Adrenal gland (tissue), 9 donors: ENCODE measurements at regions not wholly inside any gene's neighbourhood (a gene's known extent, or its start where the extent isn't known, plus 50 kb on each side); places are given as distances from the start of the nearest gene placed in this dataset.

Experiments used
- DNase-seq, 7 donors: peaks; one replicate each; pipeline ENCODE4 v3.0.0-alpha.2; 2019 to 2020
- H3K27ac ChIP-seq, 5 donors: fragments of 200-600 bp; sonication (generic) in 4 of 5; 1 replicate in 3 of 5; 2 replicates in 2 of 5; pipeline versions ENCODE4 v1.5.1 to v1.8.0; 2016 to 2020; ENCODE audit warnings: mild to moderate bottlenecking in 1 of 5
- H3K27me3 ChIP-seq: fragments of 200-600 bp; 2 replicates; pipeline ENCODE4 v1.8.0; 2021
- H3K36me3 ChIP-seq, 2 donors: fragments of 200-600 bp; replicated peaks in 1 of 2; 1 replicate in 1 of 2; 2 replicates in 1 of 2; pipeline versions ENCODE4 v1.5.1 to v1.8.0; 2018 to 2022
- H3K4me1 ChIP-seq, 2 donors: fragments of 200-600 bp; replicated peaks in 1 of 2; 1 replicate in 1 of 2; 2 replicates in 1 of 2; pipeline versions ENCODE4 v1.5.1 to v1.8.0; 2018 to 2021
- H3K4me3 ChIP-seq, 4 donors: fragments of 200-600 bp; sonication (generic) in 3 of 4; one replicate each; pipeline ENCODE4 v1.5.1; 2016 to 2018
- H3K9me3 ChIP-seq, 3 donors: fragments of 200-600 bp; sonication (generic) in 1 of 3; replicated peaks in 1 of 3; 1 replicate in 2 of 3; 2 replicates in 1 of 3; pipeline versions ENCODE4 v1.5.1 to v1.8.0; 2016 to 2021
- CTCF ChIP-seq, 6 experiments: fragments of 450-650 bp in 4 of 6; fragments of 200-600 bp in 2 of 6; sonication (generic) in 1 of 6; IDR thresholded peaks; 1 replicate in 5 of 6; 2 replicates in 1 of 6; pipeline versions ENCODE4 v1.5.1 to v1.8.0; 2016 to 2021; ENCODE audit warnings: antibody characterized with exemption in 6 of 6, mild to moderate bottlenecking in 2 of 6, moderate library complexity in 1 of 6
- POLR2A ChIP-seq, 2 donors: fragments of 450-650 bp; IDR thresholded peaks; one replicate each; pipeline ENCODE4 v1.6.1; 2017; ENCODE audit warnings: antibody characterized with exemption in 2 of 2, mild to moderate bottlenecking in 2 of 2, moderate library complexity in 1 of 2
- WGBS, 4 donors: extraction: QIAGEN DNeasy Blood & Tissue Kit in 2 of 4; methylation state at CpG; one replicate each; pipeline versions ENCODE4 v1.1.5 to v1.1.7; 2013 to 2017; 5-methylcytosine and 5-hydroxymethylcytosine counted together
- intact Hi-C, 2 donors: fragments of 100-400 bp; cut with DNase I; formaldehyde crosslinking; loops; one replicate each; pipeline versions ENCODE4 v1.14.1 to v1.15.0; 2022 to 2023
- donor health status: healthy with polysubstance abuse.
- donor health status: Bipolar disorder and iron deficiency.
- donor health status: DM: yes; HTN: yes; CAD: no.
- donor health status: DM: no; HTN: no; CAD: no.
- donor health status: DM: no; HTN: no; CAD: no.

GRCh38 chr13:50388481-50388880 lies 373.2 kb downstream of the KCNRG start:
- no peaks in the 10 kb centered on the region for H3K36me3 ChIP-seq
- no peak for DNase-seq
- no peaks in the 10 kb centered on the region for H3K9me3 ChIP-seq
- no peak for TF ChIP-seq POLR2A (IDR thresholded peaks at IDR 0.05)
- no peak for TF ChIP-seq CTCF (IDR thresholded peaks at IDR 0.05)
- no peaks in the 10 kb centered on the region for H3K4me1 ChIP-seq
- no peak overlapping the region for H3K4me3 ChIP-seq
- intact Hi-C loops = no loop called here
- 77 to 79% (median 77%) methylated on average over 3 of the region's 3 CpGs for WGBS, 4 donors
- no peaks in the 10 kb centered on the region for H3K27me3 ChIP-seq
- H3K27ac ChIP-seq = no peak overlapping the region

- no peaks in the 10 kb centered on the region for H3K4me1 ChIP-seq
- H3K9me3 ChIP-seq = no peaks in the 10 kb centered on the region
- H3K27me3 ChIP-seq = no peaks in the 10 kb centered on the region
- H3K36me3 ChIP-seq = no peaks in the 10 kb centered on the region
- intact Hi-C loops = no loop called here
- TF ChIP-seq POLR2A (IDR thresholded peaks at IDR 0.05) (no peak), CTCF (IDR thresholded peaks at IDR 0.05) (no peak)
- H3K27ac ChIP-seq = no peak overlapping the region
- no peak overlapping the region for H3K4me3 ChIP-seq
- WGBS, 4 donors = 77 to 85% (median 78%) methylated on average over 4 of the region's 4 CpGs
- DNase-seq = no peak
Observed at GRCh38 chr13:50389726-50390125, 374.5 kb downstream of the KCNRG start.

GRCh38 chr13:50390503-50391248 lies 375.4 kb downstream of the KCNRG start:
- no peaks in the 10 kb centered on the region for H3K27me3 ChIP-seq
- TF ChIP-seq CTCF (IDR thresholded peaks at IDR 0.05) (no peak), POLR2A (IDR thresholded peaks at IDR 0.05) (no peak)
- H3K36me3 ChIP-seq = no peaks in the 10 kb centered on the region
- no peak overlapping the region for H3K27ac ChIP-seq
- H3K9me3 ChIP-seq = no peaks in the 10 kb centered on the region
- intact Hi-C loops = no loop called here
- 48 to 55% (median 51%) methylated on average over 3 of the region's 3 CpGs for WGBS, 4 donors
- H3K4me3 ChIP-seq = no peak overlapping the region
- no peaks in the 10 kb centered on the region for H3K4me1 ChIP-seq
- no peak for DNase-seq

GRCh38 chr13:50392977-50393376 lies 377.7 kb downstream of the KCNRG start:
- H3K27ac ChIP-seq = no peak overlapping the region
- no peaks in the 10 kb centered on the region for H3K27me3 ChIP-seq
- H3K4me1 ChIP-seq = no peaks in the 10 kb centered on the region
- no peak overlapping the region for H3K4me3 ChIP-seq
- H3K36me3 ChIP-seq = no peaks in the 10 kb centered on the region
- DNase-seq = no peak
- no peaks in the 10 kb centered on the region for H3K9me3 ChIP-seq
- WGBS, 4 donors = 90 to 100% (median 96%) methylated on average over 1 of the region's 1 CpG
- TF ChIP-seq CTCF (IDR thresholded peaks at IDR 0.05) (no peak), POLR2A (IDR thresholded peaks at IDR 0.05) (no peak)
- intact Hi-C loops = no loop called here
